ENCODE measurements at regions not wholly inside any gene's neighbourhood (a gene's known extent, or its start where the extent isn't known, plus 50 kb on each side); places are given as distances from the start of the nearest gene placed in this dataset.

- TF ChIP-seq CTCF (IDR thresholded peaks at IDR 0.05; ENCODE audit: insufficient read depth, low read length, poor library complexity, severe bottlenecking) (no peak), EZH2phosphoT487 (conservative IDR thresholded peaks at IDR 0.05; ENCODE audit: low read length) (no peak)
These were observed 582.2 kb upstream of the ADGRL4 start for GRCh38 chr1:79588719-79589118.

All from SU-DHL-6 (cell line).